MCF 10A (cell line): ENCODE measurements at regions not wholly inside any gene's neighbourhood (a gene's known extent, or its start where the extent isn't known, plus 50 kb on each side); places are given as distances from the start of the nearest gene placed in this dataset.

Source experiments
- BruUV-seq: library from RNA; stranded (reverse); fragments of 400-500 nt; replicated peaks from 2 replicates; lab custom pipeline; 2021; lab: Mats Ljungman, UMichigan
- CTCF ChIA-PET: fragments of 300-600 bp; sonication (Branson Sonifier 250); formaldehyde crosslinking; extraction: SDS; loops from one replicate; lab custom pipeline; 2021; ENCODE audit warnings: antibody characterized with exemption, inconsistent platforms; lab: Yijun Ruan, JAX
- POLR2A ChIA-PET: fragments of 300-600, 350-650 bp; sonication (Branson Sonifier 250); formaldehyde crosslinking; extraction: SDS; loops from one replicate; lab custom pipeline; 2020; ENCODE audit warnings: antibody characterized with exemption, inconsistent platforms; lab: Yijun Ruan, JAX
- DNase-seq: peaks from one replicate; pipeline ENCODE4 v3.0.0-alpha.2; 2018; ENCODE audit not compliant: unreplicated experiment
- H3K27ac Mint-ChIP-seq: one replicate; pipeline ENCODE4 v1.8.0; 2022; ENCODE audit warnings: mild to moderate bottlenecking, low read depth, mixed read lengths; ENCODE audit not compliant: unreplicated experiment
- H3K27me3 Mint-ChIP-seq: one replicate; pipeline ENCODE4 v1.8.0; 2022; ENCODE audit warnings: mixed read lengths; ENCODE audit not compliant: insufficient read depth, unreplicated experiment
- H3K36me3 Mint-ChIP-seq: one replicate; pipeline ENCODE4 v1.8.0; 2022; ENCODE audit warnings: mild to moderate bottlenecking, moderate library complexity, mixed read lengths; ENCODE audit not compliant: insufficient read depth, unreplicated experiment
- H3K4me1 Mint-ChIP-seq: one replicate; pipeline ENCODE4 v1.8.0; 2022; ENCODE audit warnings: mixed read lengths; ENCODE audit not compliant: insufficient read depth, unreplicated experiment
- H3K4me3 Mint-ChIP-seq: one replicate; pipeline ENCODE4 v1.8.0; 2022; ENCODE audit warnings: mild to moderate bottlenecking, moderate library complexity, mixed read lengths; ENCODE audit not compliant: unreplicated experiment
- H3K9me3 Mint-ChIP-seq: one replicate; pipeline ENCODE4 v1.8.0; 2022; ENCODE audit warnings: mixed read lengths; ENCODE audit not compliant: unreplicated experiment
- CTCF ChIP-seq: fragments of 200-600 bp; IDR thresholded peaks from one replicate; pipeline ENCODE4 v1.8.0; 2022; ENCODE audit warnings: antibody characterized with exemption, mild to moderate bottlenecking; ENCODE audit not compliant: unreplicated experiment
- intact Hi-C: fragments of 100-400 bp; cut with micrococcal nuclease; formaldehyde crosslinking; loops from 2 replicates; pipeline ENCODE4 v1.14.1; 2022

GRCh38 chr3:86481636-86482035, 509.3 kb downstream of the VGLL3 start:
- DNase-seq: no peak
- peaks cover 55% of the 10 kb centered on the region for H3K27me3 Mint-ChIP-seq
- no TSS peak for BruUV-seq
- no peak overlapping the region for H3K27ac Mint-ChIP-seq
- no peaks in the 10 kb centered on the region for H3K4me1 Mint-ChIP-seq
- intact Hi-C loops: no loop called here
- ChIA-PET CTCF (no interaction called here), POLR2A (no interaction called here)
- H3K9me3 Mint-ChIP-seq: no peaks in the 10 kb centered on the region
- no peak overlapping the region for H3K4me3 Mint-ChIP-seq
- no peaks in the 10 kb centered on the region for H3K36me3 Mint-ChIP-seq
- TF ChIP-seq CTCF: no peak

- intact Hi-C loops: no loop called here
- Mint-ChIP-seq H3K36me3 (no peaks in the 10 kb centered on the region), H3K9me3 (no peaks in the 10 kb centered on the region), H3K27me3 (peaks cover 62% of the 10 kb centered on the region), H3K4me3 (no peak overlapping the region), H3K27ac (no peak overlapping the region), H3K4me1 (no peaks in the 10 kb centered on the region)
- no TSS peak for BruUV-seq
- ChIA-PET POLR2A (no interaction called here), CTCF (no interaction called here)
- TF ChIP-seq CTCF: no peak
- DNase-seq: no peak
These were observed 509.9 kb downstream of the VGLL3 start for GRCh38 chr3:86481031-86481430.

- Mint-ChIP-seq H3K36me3 (no peaks in the 10 kb centered on the region), H3K4me3 (no peak overlapping the region), H3K4me1 (no peaks in the 10 kb centered on the region), H3K9me3 (no peaks in the 10 kb centered on the region), H3K27me3 (peaks cover 35% of the 10 kb centered on the region), H3K27ac (no peak overlapping the region)
- BruUV-seq: no TSS peak
- ChIA-PET POLR2A (no interaction called here), CTCF (no interaction called here)
- DNase-seq: no peak
- intact Hi-C loops: no loop called here
- TF ChIP-seq CTCF: no peak
These were observed 526.8 kb downstream of the VGLL3 start for GRCh38 chr3:86464180-86464579.

- CTCF ChIA-PET: no interaction called here
- Mint-ChIP-seq H3K36me3 (no peaks in the 10 kb centered on the region), H3K4me3 (no peak overlapping the region), H3K9me3 (no peaks in the 10 kb centered on the region), H3K4me1 (no peaks in the 10 kb centered on the region), H3K27me3 (peaks cover 54% of the 10 kb centered on the region), H3K27ac (no peak overlapping the region)
- POLR2A ChIA-PET: no interaction called here
- BruUV-seq: no TSS peak
- intact Hi-C loops: no loop called here
- TF ChIP-seq CTCF: no peak
- no peak for DNase-seq
These were observed 539.2 kb downstream of the VGLL3 start for GRCh38 chr3:86451749-86452148.
